ENCODE measurements at regions not wholly inside any gene's neighbourhood (a gene's known extent, or its start where the extent isn't known, plus 50 kb on each side); places are given as distances from the start of the nearest gene placed in this dataset.

DNA sequence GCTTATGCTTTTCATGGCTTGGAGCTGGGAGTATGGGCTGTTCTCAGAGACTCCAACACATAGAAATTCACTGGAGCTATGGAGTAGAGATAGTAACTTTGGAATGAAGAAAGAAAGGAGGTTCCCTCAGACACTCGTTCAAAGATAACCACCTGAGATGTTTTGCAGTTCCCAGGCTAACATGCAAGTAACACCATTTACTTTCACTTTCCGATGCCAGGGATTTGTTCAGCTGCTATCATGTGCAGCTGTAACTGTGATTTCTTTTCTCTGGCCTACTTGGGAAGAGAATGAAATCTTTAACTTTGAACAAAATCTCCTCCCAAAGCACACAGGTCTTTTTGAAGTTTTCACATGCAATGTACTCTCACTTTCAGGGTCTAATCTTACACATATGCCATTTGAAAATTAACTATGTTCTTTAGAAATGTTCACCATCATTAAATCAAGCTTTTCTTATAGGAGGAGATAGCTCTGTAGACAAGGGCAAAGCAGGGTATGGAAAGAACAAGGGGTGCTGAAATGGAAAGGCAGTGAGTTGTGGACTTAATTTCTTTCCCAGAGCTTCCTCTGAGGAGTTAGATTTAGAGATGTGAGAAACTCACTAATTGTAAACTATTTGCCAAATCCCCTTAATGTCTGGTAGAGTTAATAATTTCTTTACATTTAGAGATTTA lies 514.3 kb downstream of the PDHA2 start:
- TF ChIP-seq, protein P1, sequence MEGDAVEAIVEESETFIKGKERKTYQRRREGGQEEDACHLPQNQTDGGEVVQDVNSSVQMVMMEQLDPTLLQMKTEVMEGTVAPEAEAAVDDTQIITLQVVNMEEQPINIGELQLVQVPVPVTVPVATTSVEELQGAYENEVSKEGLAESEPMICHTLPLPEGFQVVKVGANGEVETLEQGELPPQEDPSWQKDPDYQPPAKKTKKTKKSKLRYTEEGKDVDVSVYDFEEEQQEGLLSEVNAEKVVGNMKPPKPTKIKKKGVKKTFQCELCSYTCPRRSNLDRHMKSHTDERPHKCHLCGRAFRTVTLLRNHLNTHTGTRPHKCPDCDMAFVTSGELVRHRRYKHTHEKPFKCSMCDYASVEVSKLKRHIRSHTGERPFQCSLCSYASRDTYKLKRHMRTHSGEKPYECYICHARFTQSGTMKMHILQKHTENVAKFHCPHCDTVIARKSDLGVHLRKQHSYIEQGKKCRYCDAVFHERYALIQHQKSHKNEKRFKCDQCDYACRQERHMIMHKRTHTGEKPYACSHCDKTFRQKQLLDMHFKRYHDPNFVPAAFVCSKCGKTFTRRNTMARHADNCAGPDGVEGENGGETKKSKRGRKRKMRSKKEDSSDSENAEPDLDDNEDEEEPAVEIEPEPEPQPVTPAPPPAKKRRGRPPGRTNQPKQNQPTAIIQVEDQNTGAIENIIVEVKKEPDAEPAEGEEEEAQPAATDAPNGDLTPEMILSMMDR (IDR thresholded peaks at IDR 0.05) = no peak
- no peak for TF ChIP-seq ZFX (IDR thresholded peaks at IDR 0.05; ENCODE audit: borderline replicate concordance)

Measured in 22Rv1 (cell line).